GM12878 (cell line): ENCODE measurements at regions not wholly inside any gene's neighbourhood (a gene's known extent, or its start where the extent isn't known, plus 50 kb on each side); places are given as distances from the start of the nearest gene placed in this dataset.

Experiments used
- ATAC-seq: fragments of 200-7000 bp; cut with Tn5 transposase; 3 replicates; pipeline ENCODE4 v1.9.1; 2020; ENCODE audit warnings: mild to moderate bottlenecking, moderate library complexity
- BruUV-seq: library from RNA; stranded (reverse); fragments of 400-500 nt; replicated peaks from 2 replicates; lab custom pipeline; 2021; lab: Mats Ljungman, UMichigan
- CTCF ChIA-PET: fragments of 300-600 bp; sonication (Branson Sonifier 250); formaldehyde crosslinking; extraction: SDS; loops from one replicate; lab custom pipeline; 2021; ENCODE audit warnings: inconsistent platforms; lab: Yijun Ruan, JAX
- POLR2A ChIA-PET: fragments of 350-600 bp; formaldehyde crosslinking; extraction: SDS; loops from one replicate; lab custom pipeline; 2021; ENCODE audit warnings: inconsistent platforms; lab: Charles Lee
- RAD21 ChIA-PET: fragments of 300-600 bp; sonication (Branson Sonifier 250); formaldehyde crosslinking; loops from one replicate; lab custom pipeline; 2023; ENCODE audit warnings: antibody characterized with exemption; ENCODE audit not compliant: unreplicated experiment; lab: Charles Lee
- SMC1A ChIA-PET: fragments of 300-600 bp; sonication (Branson Sonifier 250); formaldehyde crosslinking; loops from one replicate; lab custom pipeline; 2023; ENCODE audit not compliant: unreplicated experiment, uncharacterized antibody; lab: Charles Lee
- DNase-seq: peaks from one replicate; pipeline ENCODE4 v3.0.0-alpha.2; 2011; ENCODE audit warnings: low read depth, low spot score
- FAIRE-seq: peaks from 3 replicates; lab custom pipeline; 2011; peaks lifted over from hg19 to GRCh38; lab: Jason Lieb, UNC
- H2AFZ ChIP-seq: 2 replicates; pipeline ENCODE4 v1.6.0; 2011; ENCODE audit warnings: low read depth, low read length, control low read depth; ENCODE audit not compliant: control insufficient read depth
- H3K27ac ChIP-seq: 2 replicates; pipeline ENCODE4 v1.5.1; 2011; ENCODE audit warnings: control low read depth; ENCODE audit not compliant: control insufficient read depth, insufficient read depth
- H3K27me3 ChIP-seq, 2 experiments: replicated peaks in 1 of 2; 2 replicates each; pipeline versions ENCODE4 v1.6.0 to v1.6.1; 2011; ENCODE audit warnings: low read length in 1 of 2; ENCODE audit not compliant: control insufficient read depth in 2 of 2, insufficient read depth in 2 of 2
- H3K36me3 ChIP-seq, 2 experiments: 2 replicates each; pipeline ENCODE4 v1.5.1; 2011; ENCODE audit warnings: low read length in 1 of 2; ENCODE audit not compliant: control insufficient read depth in 2 of 2, insufficient read depth in 2 of 2
- H3K4me1 ChIP-seq: 2 replicates; pipeline ENCODE4 v1.6.1; 2011; ENCODE audit warnings: mild to moderate bottlenecking, low read length, moderate library complexity, mixed read lengths; ENCODE audit not compliant: control insufficient read depth, insufficient read depth
- H3K4me2 ChIP-seq: 2 replicates; pipeline ENCODE4 v1.6.0; 2011; ENCODE audit warnings: control low read depth; ENCODE audit not compliant: control insufficient read depth, insufficient read depth
- H3K4me3 ChIP-seq: fragments of 200-600 bp; sonication (generic); 2 replicates; pipeline ENCODE4 v1.5.1; 2016
- H3K79me2 ChIP-seq: 2 replicates; pipeline ENCODE4 v1.6.0; 2011; ENCODE audit warnings: low read length; ENCODE audit not compliant: control insufficient read depth, insufficient read depth
- H3K9ac ChIP-seq: 2 replicates; pipeline ENCODE4 v1.8.0; 2011; ENCODE audit warnings: low read length, control low read depth, mixed read lengths; ENCODE audit not compliant: control insufficient read depth, insufficient read depth
- H3K9me3 ChIP-seq: replicated peaks from 3 replicates; pipeline ENCODE4 v1.5.1; 2011; ENCODE audit warnings: mild to moderate bottlenecking, low read length; ENCODE audit not compliant: control insufficient read depth, insufficient read depth
- H4K20me1 ChIP-seq: 2 replicates; pipeline ENCODE4 v1.6.0; 2011; ENCODE audit not compliant: control insufficient read depth, insufficient read depth
- BACH1 ChIP-seq: fragments of 450-650 bp; IDR thresholded peaks from 2 replicates; pipeline ENCODE4 v1.6.1; 2017; ENCODE audit warnings: mild to moderate bottlenecking, borderline replicate concordance
- BMI1 ChIP-seq: fragments of 450-650 bp; IDR thresholded peaks from 2 replicates; pipeline ENCODE4 v1.6.1; 2016; ENCODE audit warnings: mild to moderate bottlenecking, moderate library complexity, borderline replicate concordance
- EZH2 ChIP-seq: IDR thresholded peaks from 2 replicates; pipeline ENCODE4 v1.6.1; 2012; ENCODE audit warnings: low read depth, mild to moderate bottlenecking, control low read depth, inconsistent platforms, low read length, borderline replicate concordance; ENCODE audit not compliant: control insufficient read depth
- IKZF2 ChIP-seq, 2 experiments: fragments of 450-650 bp; IDR thresholded peaks; 2 replicates each; pipeline ENCODE4 v1.6.1; 2017; ENCODE audit warnings: mild to moderate bottlenecking in 2 of 2, moderate library complexity in 2 of 2
- JUND ChIP-seq: IDR thresholded peaks from 2 replicates; pipeline ENCODE4 v1.6.1; 2012; ENCODE audit warnings: low read depth, mild to moderate bottlenecking, low read length, improper control_type of control experiment, moderate library complexity
- MTA2 ChIP-seq: fragments of 450-650 bp; IDR thresholded peaks from 2 replicates; pipeline ENCODE4 v1.6.1; 2016; ENCODE audit warnings: low read depth, mild to moderate bottlenecking, moderate library complexity
- MYC ChIP-seq: IDR thresholded peaks from 2 replicates; pipeline ENCODE4 v1.6.1; 2011; ENCODE audit warnings: mild to moderate bottlenecking, low read length, moderate library complexity, inconsistent platforms; ENCODE audit not compliant: insufficient read depth, insufficient replicate concordance, insufficient read length, severe bottlenecking
- NR2F1 ChIP-seq: fragments of 450-650 bp; conservative IDR thresholded peaks from 2 replicates; pipeline ENCODE4 v1.6.1; 2017; ENCODE audit warnings: mild to moderate bottlenecking
- ZNF622 ChIP-seq: fragments of 450-650 bp; IDR thresholded peaks from 2 replicates; pipeline ENCODE4 v1.6.1; 2017; ENCODE audit warnings: mild to moderate bottlenecking, inconsistent platforms
- WGBS: methylation state at CpG from one replicate; pipeline ENCODE4 v1.1.6; 2016; ENCODE audit warnings: low lambda C conversion rate; ENCODE audit not compliant: insufficient replicate concordance, insufficient coverage; ENCODE audit errors: missing lambda C conversion rate; 5-methylcytosine and 5-hydroxymethylcytosine counted together
- in situ Hi-C: fragments of 300-500 bp; cut with MboI; formaldehyde crosslinking; loops from 9 replicates; pipeline ENCODE4 v1.14.3; 2018; ENCODE audit warnings: mixed read lengths
- intact Hi-C: fragments of 100-400 bp; cut with micrococcal nuclease; formaldehyde crosslinking; loops from one replicate; pipeline ENCODE4 v1.14.2; 2022; ENCODE audit not compliant: unreplicated experiment
- TF ChIP-seq, protein P1 (sequence below): IDR thresholded peaks from 2 replicates; pipeline ENCODE4 v1.6.1; 2011; ENCODE audit warnings: borderline replicate concordance, low read depth, mild to moderate bottlenecking, moderate library complexity, mixed read lengths, low read length; ENCODE audit not compliant: insufficient read depth; ENCODE audit errors: extremely low read length
- TF ChIP-seq, protein P2 (sequence below): fragments of 450-650 bp; formaldehyde crosslinking; IDR thresholded peaks from 2 replicates; pipeline ENCODE4 v1.4.0; 2022; ENCODE audit warnings: mild to moderate bottlenecking, moderate library complexity

DNA sequence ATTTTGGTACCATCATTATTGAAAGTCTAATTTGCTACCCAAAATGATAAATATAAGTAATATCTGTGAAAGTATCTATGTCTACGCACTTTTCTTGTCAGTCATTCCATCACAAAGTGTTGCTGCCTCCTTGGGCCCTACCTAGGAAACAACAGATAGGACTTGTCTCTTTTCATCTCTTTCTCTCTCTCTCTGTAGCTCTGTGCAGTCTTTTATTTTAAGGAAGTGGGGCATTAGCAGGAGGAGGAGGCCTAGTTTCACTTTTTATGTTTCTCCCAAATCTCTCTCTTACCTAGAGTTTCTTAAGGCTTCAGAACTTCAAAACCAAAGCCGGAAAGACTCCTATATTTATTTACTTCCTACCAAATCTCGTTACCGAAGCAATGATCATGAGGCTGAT lies 354.8 kb upstream of the LUZP2 start:
- Histone ChIP-seq H3K4me2 (no peak overlapping the region), H3K4me3 (no peak overlapping the region), H3K27ac (no peak overlapping the region), H3K9ac (no peak overlapping the region), H2AFZ (no peak overlapping the region), H4K20me1 (no peaks in the 10 kb centered on the region), H3K4me1 (no peaks in the 10 kb centered on the region), H3K36me3 (no peaks in the 10 kb centered on the region), H3K27me3 (no peaks in the 10 kb centered on the region), H3K9me3 (no peaks in the 10 kb centered on the region), H3K79me2 (no peaks in the 10 kb centered on the region)
- ChIA-PET SMC1A (interaction anchor here (1.7 kb wide), 1 partner anchor 11 kb away, joined by 6 read pairs; no protein-coding TSS in a partner anchor), RAD21 (no interaction called here), POLR2A (no interaction called here), CTCF (no interaction called here)
- in situ Hi-C loops (no loop called here), intact Hi-C loops (no loop called here)
- DNase-seq (no peak), FAIRE-seq (no peak), ATAC-seq (no peak)
- 55% methylated on average over 4 of the region's 4 CpGs for WGBS
- TF ChIP-seq IKZF2 (IDR thresholded peaks at IDR 0.05) (no peak), JUND (no peak), MTA2 (no peak), NR2F1 (no peak), ZNF622 (no peak), BMI1 (no peak), MYC (no peak), EZH2 (no peak), BACH1 (no peak)
- TF ChIP-seq, protein P1, sequence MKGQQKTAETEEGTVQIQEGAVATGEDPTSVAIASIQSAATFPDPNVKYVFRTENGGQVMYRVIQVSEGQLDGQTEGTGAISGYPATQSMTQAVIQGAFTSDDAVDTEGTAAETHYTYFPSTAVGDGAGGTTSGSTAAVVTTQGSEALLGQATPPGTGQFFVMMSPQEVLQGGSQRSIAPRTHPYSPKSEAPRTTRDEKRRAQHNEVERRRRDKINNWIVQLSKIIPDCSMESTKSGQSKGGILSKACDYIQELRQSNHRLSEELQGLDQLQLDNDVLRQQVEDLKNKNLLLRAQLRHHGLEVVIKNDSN: no peak
- TF ChIP-seq, protein P2, sequence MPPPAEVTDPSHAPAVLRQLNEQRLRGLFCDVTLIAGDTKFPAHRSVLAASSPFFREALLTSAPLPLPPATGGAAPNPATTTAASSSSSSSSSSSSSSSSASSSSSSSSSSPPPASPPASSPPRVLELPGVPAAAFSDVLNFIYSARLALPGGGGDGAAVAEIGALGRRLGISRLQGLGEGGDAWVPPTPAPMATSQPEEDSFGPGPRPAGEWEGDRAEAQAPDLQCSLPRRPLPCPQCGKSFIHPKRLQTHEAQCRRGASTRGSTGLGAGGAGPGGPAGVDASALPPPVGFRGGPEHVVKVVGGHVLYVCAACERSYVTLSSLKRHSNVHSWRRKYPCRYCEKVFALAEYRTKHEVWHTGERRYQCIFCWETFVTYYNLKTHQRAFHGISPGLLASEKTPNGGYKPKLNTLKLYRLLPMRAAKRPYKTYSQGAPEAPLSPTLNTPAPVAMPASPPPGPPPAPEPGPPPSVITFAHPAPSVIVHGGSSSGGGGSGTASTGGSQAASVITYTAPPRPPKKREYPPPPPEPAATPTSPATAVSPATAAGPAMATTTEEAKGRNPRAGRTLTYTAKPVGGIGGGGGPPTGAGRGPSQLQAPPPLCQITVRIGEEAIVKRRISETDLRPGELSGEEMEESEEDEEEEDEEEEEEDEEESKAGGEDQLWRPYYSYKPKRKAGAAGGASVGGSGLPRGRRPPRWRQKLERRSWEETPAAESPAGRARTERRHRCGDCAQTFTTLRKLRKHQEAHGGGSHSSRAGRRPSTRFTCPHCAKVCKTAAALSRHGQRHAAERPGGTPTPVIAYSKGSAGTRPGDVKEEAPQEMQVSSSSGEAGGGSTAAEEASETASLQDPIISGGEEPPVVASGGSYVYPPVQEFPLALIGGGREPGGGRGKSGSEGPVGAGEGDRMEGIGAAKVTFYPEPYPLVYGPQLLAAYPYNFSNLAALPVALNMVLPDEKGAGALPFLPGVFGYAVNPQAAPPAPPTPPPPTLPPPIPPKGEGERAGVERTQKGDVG (CRISPR knock-in tag): no peak
- BruUV-seq: no TSS peak
